GM12878 (cell line): ENCODE measurements at regions not wholly inside any gene's neighbourhood (a gene's known extent, or its start where the extent isn't known, plus 50 kb on each side); places are given as distances from the start of the nearest gene placed in this dataset.
"Not testable (repeated sequence)": the region's sequence is repeated elsewhere in the genome, so short reads cannot be mapped to it uniquely, and the experiment has no call there.

Source experiments
- ATAC-seq: fragments of 200-7000 bp; cut with Tn5 transposase; 3 replicates; pipeline ENCODE4 v1.9.1; 2020; ENCODE audit warnings: mild to moderate bottlenecking, moderate library complexity
- BruUV-seq: library from RNA; stranded (reverse); fragments of 400-500 nt; replicated peaks from 2 replicates; lab custom pipeline; 2021; lab: Mats Ljungman, UMichigan
- CTCF ChIA-PET: fragments of 300-600 bp; sonication (Branson Sonifier 250); formaldehyde crosslinking; extraction: SDS; loops from one replicate; lab custom pipeline; 2021; ENCODE audit warnings: inconsistent platforms; lab: Yijun Ruan, JAX
- POLR2A ChIA-PET: fragments of 350-600 bp; formaldehyde crosslinking; extraction: SDS; loops from one replicate; lab custom pipeline; 2021; ENCODE audit warnings: inconsistent platforms; lab: Charles Lee
- RAD21 ChIA-PET: fragments of 300-600 bp; sonication (Branson Sonifier 250); formaldehyde crosslinking; loops from one replicate; lab custom pipeline; 2023; ENCODE audit warnings: antibody characterized with exemption; ENCODE audit not compliant: unreplicated experiment; lab: Charles Lee
- SMC1A ChIA-PET: fragments of 300-600 bp; sonication (Branson Sonifier 250); formaldehyde crosslinking; loops from one replicate; lab custom pipeline; 2023; ENCODE audit not compliant: unreplicated experiment, uncharacterized antibody; lab: Charles Lee
- DNase-seq: peaks from one replicate; pipeline ENCODE4 v3.0.0-alpha.2; 2011; ENCODE audit warnings: low read depth, low spot score
- FAIRE-seq: peaks from 3 replicates; lab custom pipeline; 2011; peaks lifted over from hg19 to GRCh38; lab: Jason Lieb, UNC
- H2AFZ ChIP-seq: 2 replicates; pipeline ENCODE4 v1.6.0; 2011; ENCODE audit warnings: low read depth, low read length, control low read depth; ENCODE audit not compliant: control insufficient read depth
- H3K27ac ChIP-seq: 2 replicates; pipeline ENCODE4 v1.5.1; 2011; ENCODE audit warnings: control low read depth; ENCODE audit not compliant: control insufficient read depth, insufficient read depth
- H3K27me3 ChIP-seq, 2 experiments: replicated peaks in 1 of 2; 2 replicates each; pipeline versions ENCODE4 v1.6.0 to v1.6.1; 2011; ENCODE audit warnings: low read length in 1 of 2; ENCODE audit not compliant: control insufficient read depth in 2 of 2, insufficient read depth in 2 of 2
- H3K36me3 ChIP-seq, 2 experiments: 2 replicates each; pipeline ENCODE4 v1.5.1; 2011; ENCODE audit warnings: low read length in 1 of 2; ENCODE audit not compliant: control insufficient read depth in 2 of 2, insufficient read depth in 2 of 2
- H3K4me1 ChIP-seq: 2 replicates; pipeline ENCODE4 v1.6.1; 2011; ENCODE audit warnings: mild to moderate bottlenecking, low read length, moderate library complexity, mixed read lengths; ENCODE audit not compliant: control insufficient read depth, insufficient read depth
- H3K4me2 ChIP-seq: 2 replicates; pipeline ENCODE4 v1.6.0; 2011; ENCODE audit warnings: control low read depth; ENCODE audit not compliant: control insufficient read depth, insufficient read depth
- H3K4me3 ChIP-seq: fragments of 200-600 bp; sonication (generic); 2 replicates; pipeline ENCODE4 v1.5.1; 2016
- H3K79me2 ChIP-seq: 2 replicates; pipeline ENCODE4 v1.6.0; 2011; ENCODE audit warnings: low read length; ENCODE audit not compliant: control insufficient read depth, insufficient read depth
- H3K9ac ChIP-seq: 2 replicates; pipeline ENCODE4 v1.8.0; 2011; ENCODE audit warnings: low read length, control low read depth, mixed read lengths; ENCODE audit not compliant: control insufficient read depth, insufficient read depth
- H3K9me3 ChIP-seq: replicated peaks from 3 replicates; pipeline ENCODE4 v1.5.1; 2011; ENCODE audit warnings: mild to moderate bottlenecking, low read length; ENCODE audit not compliant: control insufficient read depth, insufficient read depth
- H4K20me1 ChIP-seq: 2 replicates; pipeline ENCODE4 v1.6.0; 2011; ENCODE audit not compliant: control insufficient read depth, insufficient read depth
- MEF2A ChIP-seq: IDR thresholded peaks from 2 replicates; pipeline ENCODE4 v1.6.1; 2011; ENCODE audit warnings: low read depth, mild to moderate bottlenecking, low read length, moderate library complexity; ENCODE audit not compliant: insufficient read depth
- SIN3A ChIP-seq: IDR thresholded peaks from 2 replicates; pipeline ENCODE4 v1.6.1; 2012; ENCODE audit warnings: low read depth, low read length, improper control_type of control experiment
- WGBS: methylation state at CpG from one replicate; pipeline ENCODE4 v1.1.6; 2016; ENCODE audit warnings: low lambda C conversion rate; ENCODE audit not compliant: insufficient replicate concordance, insufficient coverage; ENCODE audit errors: missing lambda C conversion rate; 5-methylcytosine and 5-hydroxymethylcytosine counted together
- in situ Hi-C: fragments of 300-500 bp; cut with MboI; formaldehyde crosslinking; loops from 9 replicates; pipeline ENCODE4 v1.14.3; 2018; ENCODE audit warnings: mixed read lengths
- intact Hi-C: fragments of 100-400 bp; cut with micrococcal nuclease; formaldehyde crosslinking; loops from one replicate; pipeline ENCODE4 v1.14.2; 2022; ENCODE audit not compliant: unreplicated experiment

GRCh38 chr9:102428305-102428704, 566.8 kb upstream of the CYLC2 start (continued):
- TF ChIP-seq MEF2A, result no peak

GRCh38 chr9:102416251-102416650, 578.9 kb upstream of the CYLC2 start:
- H3K79me2 ChIP-seq, in situ Hi-C loops, H4K20me1 ChIP-seq, CTCF ChIA-PET, ATAC-seq, SMC1A ChIA-PET, H3K9me3 ChIP-seq, H3K36me3 ChIP-seq, H2AFZ ChIP-seq, H3K4me3 ChIP-seq, H3K4me1 ChIP-seq, intact Hi-C loops, POLR2A ChIA-PET, RAD21 ChIA-PET, H3K4me2 ChIP-seq, BruUV-seq, FAIRE-seq, DNase-seq, H3K9ac ChIP-seq, H3K27ac ChIP-seq, H3K27me3 ChIP-seq: not testable (repeated sequence)
- 29% methylated on average over 3 of the region's 3 CpGs for WGBS

DNA sequence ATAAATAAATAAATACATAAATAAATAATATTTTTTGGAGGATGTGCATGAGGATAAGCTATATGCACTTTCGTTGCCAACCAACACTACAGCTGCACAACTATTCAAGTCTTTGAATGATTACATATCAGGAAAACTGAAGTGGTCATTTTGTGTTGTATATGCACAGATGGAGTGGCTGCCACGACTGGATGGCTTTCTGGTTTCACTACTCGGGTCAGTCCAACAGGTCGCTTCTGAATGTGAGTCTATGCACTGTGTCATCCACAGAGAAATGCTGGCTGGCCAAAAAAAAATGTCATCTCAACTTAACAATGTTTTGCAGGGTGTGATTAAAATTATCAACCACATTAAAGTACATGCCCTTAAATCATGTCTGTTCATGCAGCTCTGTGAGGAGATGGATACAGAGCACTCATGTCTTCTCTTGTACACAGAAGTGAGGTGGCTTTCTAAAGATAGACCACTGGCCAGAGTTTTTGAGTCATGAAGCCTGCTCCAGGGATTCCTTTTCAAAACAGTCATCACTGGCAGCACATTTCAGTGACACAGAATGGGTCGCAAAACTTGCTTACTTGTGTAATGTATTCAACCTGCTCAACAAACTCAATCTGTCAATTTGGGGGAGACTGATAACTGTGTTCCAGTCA, 589.8 kb upstream of the CYLC2 start:
- SMC1A ChIA-PET, result no interaction called here
- H3K4me2 ChIP-seq, result no peak overlapping the region
- H3K4me1 ChIP-seq, result no peaks in the 10 kb centered on the region
- ATAC-seq (no peak), FAIRE-seq (no peak), DNase-seq (no peak)
- H3K27ac ChIP-seq, result no peak overlapping the region
- H3K9me3 ChIP-seq, result no peaks in the 10 kb centered on the region
- in situ Hi-C loops, result no loop called here
- POLR2A ChIA-PET, result no interaction called here
- no peak overlapping the region for H3K9ac ChIP-seq
- intact Hi-C loops, result no loop called here
- no peak overlapping the region for H3K4me3 ChIP-seq
- no peaks in the 10 kb centered on the region for H3K79me2 ChIP-seq
- no peaks in the 10 kb centered on the region for H3K36me3 ChIP-seq
- no peaks in the 10 kb centered on the region for H4K20me1 ChIP-seq
- RAD21 ChIA-PET, result no interaction called here
- no peak overlapping the region for H2AFZ ChIP-seq
- TF ChIP-seq SIN3A, result no peak
- BruUV-seq, result no TSS peak
- WGBS, result 40% methylated on average over 5 of the region's 5 CpGs
- CTCF ChIA-PET, result no interaction called here
- H3K27me3 ChIP-seq, result no peaks in the 10 kb centered on the region
